ENCODE measurements at regions not wholly inside any gene's neighbourhood (a gene's known extent, or its start where the extent isn't known, plus 50 kb on each side); places are given as distances from the start of the nearest gene placed in this dataset.

DNA sequence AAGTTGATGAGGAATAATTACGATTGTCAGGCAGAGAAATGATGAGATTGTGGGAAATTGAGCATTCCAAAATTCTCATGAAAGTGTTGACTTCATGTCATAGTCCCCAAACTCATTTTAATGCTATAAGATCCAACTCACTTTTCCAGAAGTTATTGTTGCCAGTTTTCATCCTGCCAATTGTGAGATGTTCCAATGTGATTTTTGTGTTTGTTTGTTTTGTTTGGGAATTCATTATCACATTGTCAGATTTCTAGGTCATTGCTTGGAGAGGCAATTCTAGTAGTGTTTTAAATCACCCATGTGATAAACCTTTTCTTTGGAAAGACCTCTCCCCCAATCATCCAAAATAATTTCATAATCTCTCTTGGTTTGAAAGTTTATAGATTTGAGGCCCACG lies 86.0 kb upstream of the ACVR2A start:
- H3K4me3 ChIP-seq (replicated peaks; ENCODE audit: low read depth, low read length): no peak overlapping the region
- no peak for DNase-seq (ENCODE audit: extremely low read depth, low read depth)
- TF ChIP-seq, protein P1, sequence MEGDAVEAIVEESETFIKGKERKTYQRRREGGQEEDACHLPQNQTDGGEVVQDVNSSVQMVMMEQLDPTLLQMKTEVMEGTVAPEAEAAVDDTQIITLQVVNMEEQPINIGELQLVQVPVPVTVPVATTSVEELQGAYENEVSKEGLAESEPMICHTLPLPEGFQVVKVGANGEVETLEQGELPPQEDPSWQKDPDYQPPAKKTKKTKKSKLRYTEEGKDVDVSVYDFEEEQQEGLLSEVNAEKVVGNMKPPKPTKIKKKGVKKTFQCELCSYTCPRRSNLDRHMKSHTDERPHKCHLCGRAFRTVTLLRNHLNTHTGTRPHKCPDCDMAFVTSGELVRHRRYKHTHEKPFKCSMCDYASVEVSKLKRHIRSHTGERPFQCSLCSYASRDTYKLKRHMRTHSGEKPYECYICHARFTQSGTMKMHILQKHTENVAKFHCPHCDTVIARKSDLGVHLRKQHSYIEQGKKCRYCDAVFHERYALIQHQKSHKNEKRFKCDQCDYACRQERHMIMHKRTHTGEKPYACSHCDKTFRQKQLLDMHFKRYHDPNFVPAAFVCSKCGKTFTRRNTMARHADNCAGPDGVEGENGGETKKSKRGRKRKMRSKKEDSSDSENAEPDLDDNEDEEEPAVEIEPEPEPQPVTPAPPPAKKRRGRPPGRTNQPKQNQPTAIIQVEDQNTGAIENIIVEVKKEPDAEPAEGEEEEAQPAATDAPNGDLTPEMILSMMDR (IDR thresholded peaks at IDR 0.05; ENCODE audit: low read depth, low read length, missing control alignments): no peak

DNA sequence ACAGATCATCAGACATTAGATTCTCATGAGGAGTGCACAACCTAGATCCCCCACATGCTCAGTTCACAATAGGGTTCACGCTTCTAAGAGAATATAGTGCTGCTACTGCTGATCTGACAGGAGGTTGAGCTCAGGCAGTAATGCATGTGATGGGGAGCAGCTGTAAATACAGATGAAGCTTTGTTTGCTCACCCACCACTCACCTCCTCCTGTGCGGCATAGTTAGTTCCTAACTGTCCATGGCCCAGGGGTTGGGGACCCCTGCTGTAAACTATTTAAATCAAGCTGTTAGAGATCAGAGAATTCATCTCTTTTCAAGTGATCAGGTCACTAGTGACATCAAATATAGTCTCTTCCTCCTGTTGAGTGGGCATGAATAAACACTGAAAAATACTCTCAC lies 88.8 kb upstream of the ACVR2A start:
- TF ChIP-seq, protein P1 (IDR thresholded peaks at IDR 0.05; ENCODE audit: low read depth, low read length, missing control alignments): no peak
- no peak overlapping the region for H3K4me3 ChIP-seq (replicated peaks; ENCODE audit: low read depth, low read length)
- no peak for DNase-seq (ENCODE audit: extremely low read depth, low read depth)

DNA sequence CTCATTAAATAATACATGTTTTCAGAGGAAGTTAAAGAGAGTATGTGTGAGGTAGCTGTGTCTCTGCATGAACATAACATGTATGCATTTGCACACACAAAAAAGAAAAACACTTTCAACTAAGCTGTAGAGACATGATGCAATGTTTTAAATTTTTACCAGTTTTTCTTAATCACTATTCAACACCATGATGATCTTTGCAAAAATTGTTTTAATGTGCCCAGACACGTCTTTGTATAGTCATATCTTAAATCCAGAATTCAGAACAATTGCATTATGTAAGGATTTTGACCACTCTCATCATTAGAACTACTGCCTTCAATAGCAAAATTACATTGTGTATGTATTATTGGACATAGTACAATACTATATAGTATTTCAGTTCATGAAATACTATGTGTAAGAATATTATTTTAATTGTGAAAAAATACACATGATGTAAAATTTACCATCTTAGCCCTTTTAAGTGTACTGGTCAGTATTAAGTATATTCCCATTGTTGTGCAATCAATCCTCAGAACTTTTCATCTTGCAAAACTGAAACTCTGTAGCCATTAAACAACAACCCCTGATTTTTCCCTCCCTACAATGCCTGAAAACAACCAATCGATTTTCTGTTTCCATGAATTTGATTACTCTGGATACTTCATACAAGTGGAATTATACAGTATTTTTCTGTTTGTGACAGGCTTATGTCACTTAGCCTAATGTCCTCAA lies 104.5 kb upstream of the ACVR2A start:
- H3K4me3 ChIP-seq (replicated peaks; ENCODE audit: low read depth, low read length): no peak overlapping the region
- no peak for DNase-seq (ENCODE audit: extremely low read depth, low read depth)
- TF ChIP-seq, protein P1 (IDR thresholded peaks at IDR 0.05; ENCODE audit: low read depth, low read length, missing control alignments): no peak

DNA sequence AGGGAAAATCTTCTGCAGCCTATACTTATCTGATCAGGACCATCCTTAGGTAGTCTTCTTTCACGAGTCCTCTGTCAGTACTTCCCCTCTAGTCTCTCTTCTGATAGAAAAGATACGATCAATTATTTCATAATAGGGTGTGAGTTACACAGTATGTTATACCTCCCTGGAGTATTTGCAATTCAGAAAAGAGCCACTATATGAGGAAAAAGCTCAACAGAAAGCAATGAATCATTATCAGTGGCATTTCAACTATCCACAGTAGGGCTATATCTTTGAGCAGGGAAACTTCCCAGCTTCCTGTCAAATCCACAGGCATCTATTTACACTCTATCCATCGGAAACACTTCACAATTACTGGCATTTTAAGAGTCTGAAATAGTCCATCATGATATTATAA lies 105.3 kb upstream of the ACVR2A start:
- DNase-seq (ENCODE audit: extremely low read depth, low read depth): no peak
- TF ChIP-seq, protein P1 (IDR thresholded peaks at IDR 0.05; ENCODE audit: low read depth, low read length, missing control alignments): no peak

DNA sequence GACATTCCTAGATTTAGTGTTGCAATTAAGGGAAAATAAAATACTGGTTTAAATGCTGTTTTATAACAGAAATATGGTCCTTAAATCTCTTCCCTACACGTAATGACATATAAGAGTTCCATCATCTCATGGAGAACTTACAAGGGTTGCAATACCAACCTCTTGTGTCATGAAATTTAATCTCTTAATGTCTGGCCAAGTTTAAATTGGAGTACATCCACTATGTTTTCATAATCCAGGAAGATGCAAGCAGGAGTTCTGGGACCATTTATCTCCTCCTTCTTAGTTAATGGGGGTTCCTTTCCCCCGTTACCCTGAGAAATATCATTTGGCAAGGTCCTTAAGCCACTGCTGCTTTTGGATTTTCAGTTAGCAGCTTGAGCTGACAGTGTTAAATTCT lies 126.0 kb upstream of the ACVR2A start:
- H3K4me3 ChIP-seq (replicated peaks; ENCODE audit: low read depth, low read length): no peak overlapping the region
- TF ChIP-seq, protein P1 (IDR thresholded peaks at IDR 0.05; ENCODE audit: low read depth, low read length, missing control alignments): no peak
- no peak for DNase-seq (ENCODE audit: extremely low read depth, low read depth)

More for the DNA sequence above, 105.3 kb upstream of the ACVR2A start:
- no peak overlapping the region for H3K4me3 ChIP-seq (replicated peaks; ENCODE audit: low read depth, low read length)

DNA sequence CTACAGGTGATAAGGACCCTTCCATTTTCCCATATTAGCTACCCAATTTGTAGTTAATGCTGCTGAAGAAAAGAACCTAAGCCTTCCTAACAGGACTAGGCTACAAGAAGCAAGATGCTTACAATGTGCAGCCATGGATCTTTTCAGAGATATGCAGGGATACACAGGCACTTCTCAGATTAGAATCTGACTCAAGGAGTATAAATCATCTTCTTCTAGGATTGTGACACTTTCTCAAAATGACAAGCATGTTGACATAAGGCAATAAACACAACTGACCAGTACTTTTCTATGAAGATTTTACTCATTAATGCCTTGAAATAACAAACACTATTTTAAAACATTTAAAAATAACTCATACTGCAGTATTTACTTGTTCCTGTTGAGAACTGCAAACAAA lies 127.9 kb upstream of the ACVR2A start:
- DNase-seq (ENCODE audit: extremely low read depth, low read depth): no peak
- H3K4me3 ChIP-seq (replicated peaks; ENCODE audit: low read depth, low read length): no peak overlapping the region
- TF ChIP-seq, protein P1 (IDR thresholded peaks at IDR 0.05; ENCODE audit: low read depth, low read length, missing control alignments): no peak

DNA sequence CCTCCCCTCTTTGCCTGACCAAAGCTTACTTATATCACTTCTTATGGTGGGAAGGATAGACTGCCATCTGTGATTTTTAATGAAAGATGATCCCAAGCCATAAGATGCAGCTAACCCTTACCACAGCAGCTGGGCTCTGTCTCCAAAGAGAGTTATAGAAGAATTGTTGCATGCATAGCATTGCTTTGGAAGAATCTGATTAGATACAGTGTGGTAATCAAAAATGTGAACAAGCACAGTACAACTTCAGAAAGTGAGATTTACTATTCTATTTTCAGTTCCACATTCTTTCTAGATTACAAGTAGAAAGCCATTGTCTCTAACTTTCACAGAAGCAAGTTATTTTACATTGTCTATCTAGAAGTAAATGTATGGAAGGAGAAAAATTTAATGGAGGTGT lies 129.0 kb upstream of the ACVR2A start:
- TF ChIP-seq, protein P1 (IDR thresholded peaks at IDR 0.05; ENCODE audit: low read depth, low read length, missing control alignments): no peak
- H3K4me3 ChIP-seq (replicated peaks; ENCODE audit: low read depth, low read length): no peak overlapping the region
- DNase-seq (ENCODE audit: extremely low read depth, low read depth): no peak

All from HFF-Myc (cell line).